Ovary (tissue), 7 donors: ENCODE measurements at regions not wholly inside any gene's neighbourhood (a gene's known extent, or its start where the extent isn't known, plus 50 kb on each side); places are given as distances from the start of the nearest gene placed in this dataset.
"Not testable (repeated sequence)": the region's sequence is repeated elsewhere in the genome, so short reads cannot be mapped to it uniquely, and the experiment has no call there.

Experiments used
- DNase-seq, 5 donors: peaks; one replicate each; pipeline ENCODE4 v3.0.0-alpha.2; 2019 to 2020
- H3K27ac ChIP-seq, 2 donors: fragments of 200-600 bp; one replicate each; pipeline versions ENCODE4 v1.5.1 to v1.8.0; 2019 to 2022
- H3K27me3 ChIP-seq: fragments of 200-600 bp; one replicate; pipeline ENCODE4 v1.8.0; 2022
- H3K36me3 ChIP-seq: fragments of 200-600 bp; sonication (generic); one replicate; pipeline ENCODE4 v1.5.1; 2019
- H3K4me1 ChIP-seq: one replicate; pipeline ENCODE4 v1.8.1; 2013; ENCODE audit warnings: mild to moderate bottlenecking, moderate library complexity; ENCODE audit not compliant: insufficient read depth
- H3K4me3 ChIP-seq: fragments of 200-600 bp; sonication (generic); one replicate; pipeline ENCODE4 v1.5.1; 2017
- H3K9me3 ChIP-seq, 2 donors: fragments of 200-600 bp in 1 of 2; sonication (generic) in 1 of 2; one replicate each; pipeline versions ENCODE4 v1.5.1 to v1.8.1; 2013 to 2019; ENCODE audit warnings: mild to moderate bottlenecking in 1 of 2, moderate library complexity in 1 of 2
- CTCF ChIP-seq, 3 donors: fragments of 450-650 bp in 2 of 3; fragments of 200-600 bp in 1 of 3; IDR thresholded peaks; one replicate each; pipeline versions ENCODE4 v1.5.1 to v1.8.0; 2016 to 2022; ENCODE audit warnings: antibody characterized with exemption in 3 of 3, mild to moderate bottlenecking in 1 of 3
- EP300 ChIP-seq: sonication (generic); formaldehyde crosslinking; IDR thresholded peaks from one replicate; pipeline ENCODE4 v1.6.1; 2017; ENCODE audit warnings: antibody characterized with exemption
- POLR2A ChIP-seq: fragments of 450-650 bp; IDR thresholded peaks from one replicate; pipeline ENCODE4 v1.6.1; 2017; ENCODE audit warnings: antibody characterized with exemption, mild to moderate bottlenecking, moderate library complexity
- WGBS, 3 donors: extraction: QIAGEN DNeasy Blood & Tissue Kit in 1 of 3; methylation state at CpG; one replicate each; pipeline versions ENCODE4 v1.1.5 to v1.1.7; 2013 to 2017; 5-methylcytosine and 5-hydroxymethylcytosine counted together
- intact Hi-C, 4 donors: fragments of 100-400 bp; cut with DNase I; formaldehyde crosslinking; loops; one replicate each; pipeline versions ENCODE4 v1.11.0 to v1.15.1; 2022 to 2023
- donor health status: DM: no; HTN: no; CAD: no; lungs with moderate emphysema.
- donor health status: DM: no; HTN: no; CAD: no.
- donor health status: Bipolar disorder and iron deficiency.
- donor health status: DM: no; HTN: no; CAD: no.
- donor health status: DM: yes; HTN: yes; CAD: no.

- H3K4me1 ChIP-seq = no peaks in the 10 kb centered on the region
- H3K27me3 ChIP-seq = no peaks in the 10 kb centered on the region
- TF ChIP-seq CTCF (IDR thresholded peaks at IDR 0.05) (no peak), EP300 (no peak), POLR2A (no peak)
- H3K9me3 ChIP-seq = no peaks in the 10 kb centered on the region
- WGBS, 3 donors = 39 to 43% (median 41%) methylated on average over 3 of the region's 3 CpGs
- DNase-seq = no peak
- H3K4me3 ChIP-seq = no peak overlapping the region
- no peak overlapping the region for H3K27ac ChIP-seq
- intact Hi-C loops = no loop called here
- no peaks in the 10 kb centered on the region for H3K36me3 ChIP-seq
Observed at GRCh38 chr16:31664683-31665482, 137.2 kb downstream of the AHSP start.

- no peak overlapping the region for H3K4me3 ChIP-seq
- no peak overlapping the region for H3K27ac ChIP-seq
- DNase-seq = no peak
- H3K4me1 ChIP-seq = no peaks in the 10 kb centered on the region
- TF ChIP-seq POLR2A (no peak), CTCF (IDR thresholded peaks at IDR 0.05) (no peak), EP300 (no peak)
- 22 to 59% (median 51%) methylated on average over 1 of the region's 1 CpG for WGBS, 3 donors
- H3K36me3 ChIP-seq = no peaks in the 10 kb centered on the region
- intact Hi-C loops = no loop called here
- no peaks in the 10 kb centered on the region for H3K27me3 ChIP-seq
- no peaks in the 10 kb centered on the region for H3K9me3 ChIP-seq
Observed at GRCh38 chr16:31674686-31675085, 147.0 kb downstream of the AHSP start.

- DNase-seq = no peak
- no peaks in the 10 kb centered on the region for H3K9me3 ChIP-seq
- intact Hi-C loops = no loop called here
- no peak overlapping the region for H3K4me3 ChIP-seq
- H3K4me1 ChIP-seq = no peaks in the 10 kb centered on the region
- no peak for TF ChIP-seq EP300
- H3K27ac ChIP-seq = no peak overlapping the region
- H3K36me3 ChIP-seq = no peaks in the 10 kb centered on the region
- no peaks in the 10 kb centered on the region for H3K27me3 ChIP-seq
Observed at GRCh38 chr16:31676731-31677130, 149.0 kb downstream of the AHSP start.

GRCh38 chr16:31678649-31679325 lies 151.1 kb downstream of the AHSP start:
- H3K36me3 ChIP-seq = no peaks in the 10 kb centered on the region
- no peak overlapping the region for H3K27ac ChIP-seq
- H3K4me3 ChIP-seq = no peak overlapping the region
- 72 to 76% (median 73%) methylated on average over 7 of the region's 7 CpGs for WGBS, 3 donors
- H3K4me1 ChIP-seq = no peaks in the 10 kb centered on the region
- TF ChIP-seq CTCF (IDR thresholded peaks at IDR 0.05) = no peak
- no peak for TF ChIP-seq POLR2A
- TF ChIP-seq EP300 = no peak
- no peaks in the 10 kb centered on the region for H3K27me3 ChIP-seq
- DNase-seq = no peak
- no peaks in the 10 kb centered on the region for H3K9me3 ChIP-seq
- intact Hi-C loops = no loop called here

- intact Hi-C loops = not testable (repeated sequence)
- 48 to 53% (median 52%) methylated on average over 2 of the region's 2 CpGs for WGBS, 3 donors
Observed at GRCh38 chr16:31689331-31689730, 161.6 kb downstream of the AHSP start.

GRCh38 chr16:31692338-31692737 lies 164.6 kb downstream of the AHSP start:
- 87 to 97% (median 88%) methylated on average over 3 of the region's 3 CpGs for WGBS, 3 donors
- not testable (repeated sequence) for H3K36me3 ChIP-seq, H3K27ac ChIP-seq, H3K9me3 ChIP-seq, H3K4me3 ChIP-seq, DNase-seq, H3K4me1 ChIP-seq, H3K27me3 ChIP-seq
- intact Hi-C loops = loop anchor here in 1 of 4 donors (10.0 kb wide), 1 partner anchor 478 kb away; the partner anchor contains the start of genes PYDC1 and TRIM72

More at GRCh38 chr16:31689331-31689730, 161.6 kb downstream of the AHSP start:
- not testable (repeated sequence) for H3K4me1 ChIP-seq, H3K27me3 ChIP-seq, H3K4me3 ChIP-seq, H3K9me3 ChIP-seq, DNase-seq, H3K36me3 ChIP-seq, H3K27ac ChIP-seq
